Activated T-helper 1 cell treated with anti-CD3 and anti-CD28 coated beads, Interleukin-12 subunit alpha, Interleukin-12 subunit beta, Interleukin-2, Interleukin-4 antibody, amounts not matched to agents 30 ng/mL and 10 ng/mL and 1 ng/mL, durations not matched to agents 14 hours and 24 hours and 36 hours (primary cell): ENCODE measurements at regions not wholly inside any gene's neighbourhood (a gene's known extent, or its start where the extent isn't known, plus 50 kb on each side); places are given as distances from the start of the nearest gene placed in this dataset.

Source experiments
- DNase-seq: peaks from one replicate; pipeline ENCODE4 v3.0.0; 2021; ENCODE audit warnings: low spot score
- H3K27ac Mint-ChIP-seq: one replicate; pipeline ENCODE4 v1.8.0; 2021; ENCODE audit warnings: mild to moderate bottlenecking, mixed read lengths
- H3K27me3 Mint-ChIP-seq: one replicate; pipeline ENCODE4 v1.8.0; 2022; ENCODE audit warnings: mild to moderate bottlenecking, moderate library complexity, mixed read lengths; ENCODE audit not compliant: insufficient read depth
- H3K36me3 Mint-ChIP-seq: one replicate; pipeline ENCODE4 v1.8.0; 2021; ENCODE audit warnings: low read depth, mixed read lengths
- H3K4me1 Mint-ChIP-seq: one replicate; pipeline ENCODE4 v1.8.0; 2021; ENCODE audit warnings: low read depth, mixed read lengths
- H3K4me3 Mint-ChIP-seq: one replicate; pipeline ENCODE4 v1.8.0; 2021; ENCODE audit warnings: mild to moderate bottlenecking, moderate library complexity, mixed read lengths
- H3K9me3 Mint-ChIP-seq: one replicate; pipeline ENCODE4 v1.8.0; 2021; ENCODE audit warnings: mixed read lengths
- intact Hi-C: fragments of 100-400 bp; cut with micrococcal nuclease; formaldehyde crosslinking; loops from one replicate; pipeline ENCODE4 v1.15.1; 2024

- intact Hi-C loops: loop anchor here (1.0 kb wide), 2 partner anchors 110 to 117 kb away; no protein-coding TSS in a partner anchor
- H3K27ac Mint-ChIP-seq: no peak overlapping the region
- H3K9me3 Mint-ChIP-seq: no peaks in the 10 kb centered on the region
- peaks cover 4% of the 10 kb centered on the region for H3K27me3 Mint-ChIP-seq
- H3K4me3 Mint-ChIP-seq: no peak overlapping the region
- H3K4me1 Mint-ChIP-seq: no peaks in the 10 kb centered on the region
- H3K36me3 Mint-ChIP-seq: no peaks in the 10 kb centered on the region
- peak; percentile 56 for DNase-seq
Observed at GRCh38 chr15:98311566-98312188, 336.7 kb upstream of the IGF1R start.

GRCh38 chr15:98312913-98313312 is 335.4 kb upstream of the IGF1R start:
- H3K36me3 Mint-ChIP-seq: no peaks in the 10 kb centered on the region
- DNase-seq: no peak
- intact Hi-C loops: no loop called here
- no peaks in the 10 kb centered on the region for H3K9me3 Mint-ChIP-seq
- H3K4me1 Mint-ChIP-seq: no peaks in the 10 kb centered on the region
- H3K4me3 Mint-ChIP-seq: no peak overlapping the region
- no peak overlapping the region for H3K27ac Mint-ChIP-seq
- peaks cover 4% of the 10 kb centered on the region for H3K27me3 Mint-ChIP-seq

GRCh38 chr15:98315971-98316370 is 332.4 kb upstream of the IGF1R start:
- intact Hi-C loops: no loop called here
- DNase-seq: no peak
- Mint-ChIP-seq H3K4me3 (no peak overlapping the region), H3K27me3 (no peaks in the 10 kb centered on the region), H3K27ac (no peak overlapping the region), H3K4me1 (no peaks in the 10 kb centered on the region), H3K9me3 (no peaks in the 10 kb centered on the region), H3K36me3 (no peaks in the 10 kb centered on the region)

GRCh38 chr15:98321896-98322295 is 326.4 kb upstream of the IGF1R start:
- H3K36me3 Mint-ChIP-seq: no peaks in the 10 kb centered on the region
- H3K27me3 Mint-ChIP-seq: no peaks in the 10 kb centered on the region
- intact Hi-C loops: no loop called here
- DNase-seq: no peak
- no peaks in the 10 kb centered on the region for H3K9me3 Mint-ChIP-seq
- no peaks in the 10 kb centered on the region for H3K4me1 Mint-ChIP-seq
- H3K4me3 Mint-ChIP-seq: no peak overlapping the region
- no peak overlapping the region for H3K27ac Mint-ChIP-seq

- H3K9me3 Mint-ChIP-seq: no peaks in the 10 kb centered on the region
- H3K27ac Mint-ChIP-seq: no peak overlapping the region
- no peak for DNase-seq
- intact Hi-C loops: no loop called here
- no peaks in the 10 kb centered on the region for H3K36me3 Mint-ChIP-seq
- H3K4me3 Mint-ChIP-seq: no peak overlapping the region
- no peaks in the 10 kb centered on the region for H3K27me3 Mint-ChIP-seq
- H3K4me1 Mint-ChIP-seq: no peaks in the 10 kb centered on the region
Observed at GRCh38 chr15:98322581-98322980, 325.8 kb upstream of the IGF1R start.

- Mint-ChIP-seq H3K27me3 (no peaks in the 10 kb centered on the region), H3K4me1 (no peaks in the 10 kb centered on the region), H3K4me3 (no peak overlapping the region), H3K9me3 (no peaks in the 10 kb centered on the region), H3K27ac (no peak overlapping the region), H3K36me3 (no peaks in the 10 kb centered on the region)
- intact Hi-C loops: no loop called here
- no peak for DNase-seq
Observed at GRCh38 chr15:98324341-98324970, 323.9 kb upstream of the IGF1R start.

GRCh38 chr15:98326804-98327203 is 321.5 kb upstream of the IGF1R start:
- Mint-ChIP-seq H3K27ac (no peak overlapping the region), H3K9me3 (no peaks in the 10 kb centered on the region), H3K36me3 (no peaks in the 10 kb centered on the region), H3K27me3 (no peaks in the 10 kb centered on the region), H3K4me1 (no peaks in the 10 kb centered on the region), H3K4me3 (no peak overlapping the region)
- DNase-seq: no peak
- intact Hi-C loops: no loop called here

- H3K4me3 Mint-ChIP-seq: no peak overlapping the region
- intact Hi-C loops: no loop called here
- H3K36me3 Mint-ChIP-seq: no peaks in the 10 kb centered on the region
- H3K27me3 Mint-ChIP-seq: peaks cover 4% of the 10 kb centered on the region
- H3K27ac Mint-ChIP-seq: no peak overlapping the region
- DNase-seq: no peak
- H3K9me3 Mint-ChIP-seq: no peaks in the 10 kb centered on the region
- no peaks in the 10 kb centered on the region for H3K4me1 Mint-ChIP-seq
Observed at GRCh38 chr15:98330258-98330657, 318.1 kb upstream of the IGF1R start.

GRCh38 chr15:98330692-98331435 is 317.5 kb upstream of the IGF1R start:
- H3K4me3 Mint-ChIP-seq: no peak overlapping the region
- H3K4me1 Mint-ChIP-seq: no peaks in the 10 kb centered on the region
- H3K9me3 Mint-ChIP-seq: no peaks in the 10 kb centered on the region

GRCh38 chr15:98331676-98332075 is 316.7 kb upstream of the IGF1R start:
- DNase-seq: no peak
- H3K27ac Mint-ChIP-seq: no peak overlapping the region
- H3K4me3 Mint-ChIP-seq: no peak overlapping the region
- intact Hi-C loops: no loop called here
- H3K9me3 Mint-ChIP-seq: no peaks in the 10 kb centered on the region
- H3K4me1 Mint-ChIP-seq: no peaks in the 10 kb centered on the region
- no peaks in the 10 kb centered on the region for H3K36me3 Mint-ChIP-seq
- H3K27me3 Mint-ChIP-seq: peaks cover 4% of the 10 kb centered on the region

More at GRCh38 chr15:98330692-98331435, 317.5 kb upstream of the IGF1R start:
- H3K27me3 Mint-ChIP-seq: peaks cover 4% of the 10 kb centered on the region
- no peaks in the 10 kb centered on the region for H3K36me3 Mint-ChIP-seq
- intact Hi-C loops: no loop called here
- no peak for DNase-seq
- H3K27ac Mint-ChIP-seq: no peak overlapping the region

- intact Hi-C loops: no loop called here
- Mint-ChIP-seq H3K36me3 (no peaks in the 10 kb centered on the region), H3K27me3 (peaks cover 4% of the 10 kb centered on the region), H3K27ac (no peak overlapping the region), H3K4me3 (no peak overlapping the region), H3K4me1 (no peaks in the 10 kb centered on the region), H3K9me3 (no peaks in the 10 kb centered on the region)
- no peak for DNase-seq
Observed at GRCh38 chr15:98333251-98333650, 315.1 kb upstream of the IGF1R start.

- Mint-ChIP-seq H3K27me3 (no peaks in the 10 kb centered on the region), H3K4me3 (no peak overlapping the region), H3K9me3 (no peaks in the 10 kb centered on the region), H3K4me1 (no peaks in the 10 kb centered on the region), H3K27ac (no peak overlapping the region), H3K36me3 (no peaks in the 10 kb centered on the region)
- DNase-seq: no peak
- intact Hi-C loops: no loop called here
Observed at GRCh38 chr15:98342911-98343310, 305.4 kb upstream of the IGF1R start.

GRCh38 chr15:98344591-98344990 is 303.7 kb upstream of the IGF1R start:
- H3K9me3 Mint-ChIP-seq: no peaks in the 10 kb centered on the region
- intact Hi-C loops: no loop called here
- no peak overlapping the region for H3K27ac Mint-ChIP-seq
- DNase-seq: no peak
- no peaks in the 10 kb centered on the region for H3K4me1 Mint-ChIP-seq
- no peaks in the 10 kb centered on the region for H3K36me3 Mint-ChIP-seq
- no peaks in the 10 kb centered on the region for H3K27me3 Mint-ChIP-seq
- H3K4me3 Mint-ChIP-seq: no peak overlapping the region
